Tibial artery (tissue), 4 donors: ENCODE measurements at regions not wholly inside any gene's neighbourhood (a gene's known extent, or its start where the extent isn't known, plus 50 kb on each side); places are given as distances from the start of the nearest gene placed in this dataset.
"Not testable (repeated sequence)": the region's sequence is repeated elsewhere in the genome, so short reads cannot be mapped to it uniquely, and the experiment has no call there.

ENCODE experiments used
- DNase-seq, 2 donors: peaks; one replicate each; pipeline ENCODE4 v3.0.0-alpha.2; 2019
- H3K27ac ChIP-seq, 2 donors: fragments of 200-600 bp; sonication (generic) in 1 of 2; 1 replicate in 1 of 2; 2 replicates in 1 of 2; pipeline ENCODE4 v1.5.1; 2018 to 2019; ENCODE audit warnings: mild to moderate bottlenecking in 1 of 2
- H3K27me3 ChIP-seq, 2 donors: fragments of 200-600 bp; sonication (generic) in 1 of 2; one replicate each; pipeline versions ENCODE4 v1.5.1 to v1.6.0; 2016 to 2019
- H3K36me3 ChIP-seq, 3 donors: fragments of 200-600 bp; sonication (generic) in 2 of 3; one replicate each; pipeline ENCODE4 v1.5.1; 2016 to 2019; ENCODE audit warnings: mild to moderate bottlenecking in 2 of 3
- H3K4me1 ChIP-seq, 4 donors: fragments of 200-600 bp; sonication (generic) in 2 of 4; 1 replicate in 3 of 4; 2 replicates in 1 of 4; pipeline ENCODE4 v1.5.1; 2016 to 2019
- H3K4me3 ChIP-seq, 2 donors: fragments of 200-600 bp; sonication (generic) in 1 of 2; 1 replicate in 1 of 2; 2 replicates in 1 of 2; pipeline ENCODE4 v1.5.1; 2018 to 2019; ENCODE audit warnings: mild to moderate bottlenecking in 2 of 2
- H3K9me3 ChIP-seq, 3 donors: fragments of 200-600 bp; sonication (generic) in 1 of 3; one replicate each; pipeline ENCODE4 v1.5.1; 2016 to 2019
- intact Hi-C: fragments of 100-400 bp; cut with DNase I; formaldehyde crosslinking; loops from one replicate; pipeline ENCODE4 v1.15.0; 2023; ENCODE audit warnings: low total_unique reads
- TF ChIP-seq, protein P1 (sequence below), 2 experiments: fragments of 200-600 bp in 1 of 2; fragments of 450-650 bp in 1 of 2; IDR thresholded peaks; one replicate each; pipeline ENCODE4 v1.5.1; 2017 to 2019; ENCODE audit warnings: antibody characterized with exemption in 2 of 2, mild to moderate bottlenecking in 1 of 2, moderate library complexity in 1 of 2

DNA sequence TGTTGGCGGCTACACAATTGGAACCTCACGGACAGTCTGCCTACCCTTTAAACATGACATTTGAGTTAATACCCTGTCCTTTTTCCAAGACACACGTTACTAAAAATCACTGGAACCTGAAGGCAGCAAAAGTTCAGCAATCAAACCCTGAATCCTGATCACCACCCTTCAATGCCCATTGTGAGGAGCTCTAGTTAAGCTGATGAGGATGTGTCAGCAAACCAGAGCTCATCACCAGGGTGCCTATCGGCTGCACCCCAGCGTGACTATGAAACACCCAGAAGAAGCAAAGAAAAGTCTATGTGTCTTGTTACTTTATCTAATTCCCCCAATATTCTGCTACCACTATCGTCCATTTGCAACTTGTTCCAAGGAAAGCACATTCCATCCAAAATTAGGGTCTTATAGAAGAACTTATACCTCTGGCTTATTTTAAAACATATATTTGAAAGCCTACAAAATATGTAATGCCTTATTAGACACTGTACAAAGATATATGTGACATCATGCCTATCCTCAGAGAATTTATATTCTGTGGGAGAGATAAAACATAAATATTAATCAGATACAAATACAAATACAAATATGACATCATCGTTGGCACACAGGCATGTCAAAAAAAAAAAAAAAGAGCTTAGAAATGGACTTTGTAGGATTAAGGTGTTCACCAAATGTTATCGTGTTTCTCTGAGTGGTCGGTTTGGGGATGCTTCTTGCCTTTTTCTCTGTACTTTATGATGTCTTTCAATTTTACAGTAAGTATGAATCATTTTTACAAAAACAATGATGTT lies 219.7 kb upstream of the SETMAR start:
- intact Hi-C loops = no loop called here
- no peak overlapping the region for H3K27ac ChIP-seq
- DNase-seq = no peak
- TF ChIP-seq, protein P1, sequence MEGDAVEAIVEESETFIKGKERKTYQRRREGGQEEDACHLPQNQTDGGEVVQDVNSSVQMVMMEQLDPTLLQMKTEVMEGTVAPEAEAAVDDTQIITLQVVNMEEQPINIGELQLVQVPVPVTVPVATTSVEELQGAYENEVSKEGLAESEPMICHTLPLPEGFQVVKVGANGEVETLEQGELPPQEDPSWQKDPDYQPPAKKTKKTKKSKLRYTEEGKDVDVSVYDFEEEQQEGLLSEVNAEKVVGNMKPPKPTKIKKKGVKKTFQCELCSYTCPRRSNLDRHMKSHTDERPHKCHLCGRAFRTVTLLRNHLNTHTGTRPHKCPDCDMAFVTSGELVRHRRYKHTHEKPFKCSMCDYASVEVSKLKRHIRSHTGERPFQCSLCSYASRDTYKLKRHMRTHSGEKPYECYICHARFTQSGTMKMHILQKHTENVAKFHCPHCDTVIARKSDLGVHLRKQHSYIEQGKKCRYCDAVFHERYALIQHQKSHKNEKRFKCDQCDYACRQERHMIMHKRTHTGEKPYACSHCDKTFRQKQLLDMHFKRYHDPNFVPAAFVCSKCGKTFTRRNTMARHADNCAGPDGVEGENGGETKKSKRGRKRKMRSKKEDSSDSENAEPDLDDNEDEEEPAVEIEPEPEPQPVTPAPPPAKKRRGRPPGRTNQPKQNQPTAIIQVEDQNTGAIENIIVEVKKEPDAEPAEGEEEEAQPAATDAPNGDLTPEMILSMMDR (IDR thresholded peaks at IDR 0.05) = no peak
- no peaks in the 10 kb centered on the region for H3K4me1 ChIP-seq
- H3K36me3 ChIP-seq = no peaks in the 10 kb centered on the region
- no peak overlapping the region for H3K4me3 ChIP-seq
- no peaks in the 10 kb centered on the region for H3K27me3 ChIP-seq
- H3K9me3 ChIP-seq = no peaks in the 10 kb centered on the region

DNA sequence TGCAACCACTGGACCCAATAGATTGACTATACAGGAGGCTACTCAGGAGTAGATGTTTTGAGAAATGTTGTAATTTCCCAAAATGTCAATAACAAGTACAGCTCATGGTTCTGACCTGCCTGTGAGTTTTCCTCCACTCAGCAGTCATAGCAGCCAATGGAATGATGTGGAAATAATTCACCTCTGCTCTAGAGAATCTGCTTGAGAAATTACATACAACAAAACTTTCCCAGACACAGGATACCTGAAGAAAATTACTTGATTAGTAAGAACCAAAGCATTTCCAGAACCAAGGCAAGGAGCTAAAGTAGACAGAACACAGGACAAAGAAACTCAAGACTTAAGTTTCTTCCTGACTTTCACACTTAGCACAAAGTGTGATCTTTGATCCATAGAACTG lies 218.9 kb upstream of the SETMAR start:
- intact Hi-C loops = no loop called here
- H3K36me3 ChIP-seq = no peaks in the 10 kb centered on the region
- H3K27ac ChIP-seq = no peak overlapping the region
- H3K4me3 ChIP-seq = no peak overlapping the region
- no peak for DNase-seq
- no peaks in the 10 kb centered on the region for H3K27me3 ChIP-seq
- TF ChIP-seq, protein P1 (IDR thresholded peaks at IDR 0.05) = no peak
- H3K4me1 ChIP-seq = no peaks in the 10 kb centered on the region
- no peaks in the 10 kb centered on the region for H3K9me3 ChIP-seq

DNA sequence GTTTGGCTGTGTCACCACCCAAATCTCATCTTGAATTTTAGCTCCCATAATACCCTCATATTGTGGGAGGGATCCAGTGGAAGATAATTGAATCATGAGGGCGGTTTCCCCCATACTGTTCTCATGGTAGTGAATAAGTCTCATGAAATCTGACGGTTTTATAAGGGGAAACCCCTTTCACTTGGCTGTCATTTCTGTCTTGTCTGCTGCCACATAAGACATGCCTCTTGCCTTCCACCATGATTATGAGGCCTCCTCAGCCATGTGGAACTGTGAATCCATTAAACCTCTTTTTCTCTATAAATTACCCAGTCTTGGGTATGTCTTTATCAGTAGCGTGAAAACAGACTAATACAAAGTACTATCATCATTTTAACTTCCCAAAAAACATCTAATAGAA lies 216.5 kb upstream of the SETMAR start:
- H3K27me3 ChIP-seq, H3K4me1 ChIP-seq, intact Hi-C loops, H3K27ac ChIP-seq, H3K36me3 ChIP-seq, DNase-seq, H3K9me3 ChIP-seq, H3K4me3 ChIP-seq: not testable (repeated sequence)

DNA sequence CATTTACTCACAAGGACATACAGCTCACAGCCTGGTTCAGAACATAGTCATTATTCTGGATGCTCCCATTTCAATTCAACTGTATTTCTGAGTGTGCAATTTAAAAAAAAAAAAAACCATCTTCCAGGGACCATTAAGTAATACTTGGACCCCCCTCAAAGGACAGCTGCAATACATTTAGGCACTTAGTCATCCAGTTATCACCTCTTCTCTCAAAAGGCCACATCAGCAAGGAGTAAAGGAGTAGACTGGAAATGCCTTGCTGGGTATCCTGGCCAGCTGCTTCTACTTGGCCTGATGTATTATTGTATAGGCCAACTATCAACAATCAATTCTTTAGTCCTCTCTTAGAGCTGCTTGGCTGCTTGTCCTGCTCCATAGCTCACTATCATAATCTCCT lies 211.4 kb upstream of the SETMAR start:
- Histone ChIP-seq H3K27ac (no peak overlapping the region), H3K27me3 (no peaks in the 10 kb centered on the region), H3K4me1 (no peaks in the 10 kb centered on the region), H3K36me3 (no peaks in the 10 kb centered on the region), H3K9me3 (no peaks in the 10 kb centered on the region), H3K4me3 (no peak overlapping the region)
- DNase-seq = no peak
- TF ChIP-seq, protein P1 (IDR thresholded peaks at IDR 0.05) = no peak
- intact Hi-C loops = no loop called here

DNA sequence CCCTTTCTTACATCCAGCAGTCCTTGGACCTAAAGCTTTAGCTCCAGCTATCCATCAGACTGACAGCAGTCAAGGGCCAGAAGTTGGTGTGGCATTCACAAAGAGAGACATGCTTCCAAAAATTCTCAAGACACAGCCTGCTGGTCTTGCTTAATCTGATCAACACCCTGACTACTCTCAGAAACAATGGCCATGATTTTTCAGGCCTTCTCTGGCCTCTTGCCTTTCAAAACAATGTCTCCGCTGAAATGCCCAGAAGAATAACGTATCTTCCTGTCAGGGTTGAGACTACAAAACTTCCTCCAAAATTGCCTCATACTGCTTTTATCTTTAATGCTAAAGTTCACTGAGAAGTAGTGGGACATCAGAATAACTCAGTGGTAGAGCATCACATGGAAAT lies 205.4 kb upstream of the SETMAR start:
- TF ChIP-seq, protein P1 (IDR thresholded peaks at IDR 0.05) = no peak
- H3K27me3 ChIP-seq = no peaks in the 10 kb centered on the region
- H3K4me3 ChIP-seq = no peak overlapping the region
- H3K9me3 ChIP-seq = peaks cover 0 to 5% (median 0%) of the 10 kb centered on the region in 3 donors
- no peak for DNase-seq
- no peaks in the 10 kb centered on the region for H3K36me3 ChIP-seq
- no peaks in the 10 kb centered on the region for H3K4me1 ChIP-seq
- intact Hi-C loops = no loop called here
- H3K27ac ChIP-seq = no peak overlapping the region

DNA sequence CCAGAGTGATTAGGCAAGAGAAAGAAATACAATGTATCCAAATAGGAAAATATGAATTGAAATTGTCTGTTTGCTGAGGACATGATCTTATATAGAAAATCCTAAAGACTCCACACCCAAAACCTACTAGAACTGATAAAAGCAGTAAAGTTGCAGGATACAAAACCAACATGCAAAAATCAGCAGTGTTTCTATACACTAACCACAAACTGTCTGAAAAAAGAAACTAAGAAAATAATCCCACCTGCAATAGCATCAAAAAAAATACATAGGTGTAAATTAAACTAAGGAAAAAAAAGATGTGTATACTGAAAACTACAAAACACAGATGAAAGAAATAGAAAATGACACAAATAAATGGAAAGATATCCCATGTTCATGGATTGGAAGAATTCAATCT lies 203.6 kb upstream of the SETMAR start:
- DNase-seq = no peak
- H3K9me3 ChIP-seq = peaks cover 0 to 5% (median 0%) of the 10 kb centered on the region in 3 donors
- intact Hi-C loops = no loop called here
- H3K36me3 ChIP-seq = no peaks in the 10 kb centered on the region
- H3K27ac ChIP-seq = no peak overlapping the region
- TF ChIP-seq, protein P1 (IDR thresholded peaks at IDR 0.05) = no peak
- H3K27me3 ChIP-seq = no peaks in the 10 kb centered on the region
- no peak overlapping the region for H3K4me3 ChIP-seq
- no peaks in the 10 kb centered on the region for H3K4me1 ChIP-seq
